ENCODE measurements at regions not wholly inside any gene's neighbourhood (a gene's known extent, or its start where the extent isn't known, plus 50 kb on each side); places are given as distances from the start of the nearest gene placed in this dataset.

- Mint-ChIP-seq H3K36me3 (no peaks in the 10 kb centered on the region), H3K9me3 (no peaks in the 10 kb centered on the region), H3K27ac (no peak overlapping the region), H3K4me3 (no peak overlapping the region), H3K4me1 (no peaks in the 10 kb centered on the region)
- no peak for ATAC-seq
- no peak for DNase-seq (ENCODE audit: low spot score in 2 of 2)
Measured at GRCh38 chr15:31802761-31803160, 227.6 kb upstream of the CHRNA7 start.

GRCh38 chr15:31803388-31803884, 226.9 kb upstream of the CHRNA7 start:
- ATAC-seq (peak; percentile 62), DNase-seq (ENCODE audit: low spot score in 2 of 2) (no peak)
- Mint-ChIP-seq H3K36me3 (no peaks in the 10 kb centered on the region), H3K4me1 (no peaks in the 10 kb centered on the region), H3K4me3 (no peak overlapping the region), H3K9me3 (no peaks in the 10 kb centered on the region), H3K27ac (no peak overlapping the region)

- no peak overlapping the region for H3K27ac Mint-ChIP-seq
- H3K9me3 Mint-ChIP-seq, result no peaks in the 10 kb centered on the region
- no peak for DNase-seq (ENCODE audit: low spot score in 2 of 2)
- ATAC-seq, result no peak
- no peaks in the 10 kb centered on the region for H3K4me1 Mint-ChIP-seq
- no peak overlapping the region for H3K4me3 Mint-ChIP-seq
- no peaks in the 10 kb centered on the region for H3K36me3 Mint-ChIP-seq
Measured at GRCh38 chr15:31805090-31805662, 225.1 kb upstream of the CHRNA7 start.

DNA sequence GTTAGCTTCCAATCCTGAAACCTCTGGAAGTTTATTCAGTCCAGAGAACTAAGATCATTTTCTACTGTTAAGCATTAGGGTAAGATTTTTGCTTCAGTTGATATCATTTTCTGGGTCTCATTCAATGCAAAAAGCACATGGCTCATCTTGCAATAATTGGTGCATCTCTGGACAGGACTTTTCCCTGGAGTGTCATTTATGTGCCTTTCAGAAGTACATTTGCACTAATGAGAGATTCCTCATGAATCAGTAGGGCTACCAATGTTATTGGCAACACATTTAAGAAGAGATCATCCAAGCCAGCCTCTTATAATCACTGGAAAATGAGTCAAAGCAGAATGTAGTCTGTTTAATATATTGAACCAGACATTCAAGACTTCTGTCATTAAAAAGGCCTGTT, 224.2 kb upstream of the CHRNA7 start:
- Mint-ChIP-seq H3K36me3 (no peaks in the 10 kb centered on the region), H3K4me1 (no peaks in the 10 kb centered on the region), H3K9me3 (no peaks in the 10 kb centered on the region), H3K4me3 (no peak overlapping the region), H3K27ac (no peak overlapping the region)
- no peak for DNase-seq (ENCODE audit: low spot score in 2 of 2)
- no peak for ATAC-seq

GRCh38 chr15:31811641-31812040, 218.7 kb upstream of the CHRNA7 start:
- Mint-ChIP-seq H3K4me1 (no peaks in the 10 kb centered on the region), H3K4me3 (no peak overlapping the region), H3K36me3 (no peaks in the 10 kb centered on the region), H3K27ac (no peak overlapping the region), H3K9me3 (no peaks in the 10 kb centered on the region)
- DNase-seq (ENCODE audit: low spot score in 2 of 2) (no peak), ATAC-seq (no peak)

DNA sequence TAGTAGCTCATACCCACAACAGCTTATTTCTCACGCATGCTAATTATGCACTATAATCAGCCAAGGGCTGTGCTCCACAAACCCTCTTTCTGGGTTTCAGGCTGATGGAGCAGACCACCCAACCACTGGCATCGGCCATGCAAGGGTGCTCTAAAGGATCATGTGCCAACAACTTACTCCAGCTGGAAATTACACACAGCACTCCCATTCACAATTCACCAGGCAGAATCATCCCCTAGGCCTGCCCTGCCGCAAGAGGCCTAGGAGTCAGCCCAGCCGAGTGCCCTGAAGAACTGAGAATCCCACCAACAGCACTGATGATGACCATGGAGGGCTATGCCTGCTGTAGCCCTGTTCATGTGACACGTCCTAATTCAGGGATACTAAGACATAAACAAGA, 216.2 kb upstream of the CHRNA7 start:
- Mint-ChIP-seq H3K4me1 (no peaks in the 10 kb centered on the region), H3K27ac (no peak overlapping the region), H3K36me3 (no peaks in the 10 kb centered on the region), H3K9me3 (no peaks in the 10 kb centered on the region), H3K4me3 (no peak overlapping the region)
- DNase-seq (ENCODE audit: low spot score in 2 of 2) (no peak), ATAC-seq (no peak)

GRCh38 chr15:31815411-31816155, 214.7 kb upstream of the CHRNA7 start:
- no peak overlapping the region for H3K4me3 Mint-ChIP-seq
- H3K36me3 Mint-ChIP-seq, result no peaks in the 10 kb centered on the region
- H3K4me1 Mint-ChIP-seq, result no peaks in the 10 kb centered on the region
- no peak for ATAC-seq
- H3K27ac Mint-ChIP-seq, result no peak overlapping the region
- no peak for DNase-seq (ENCODE audit: low spot score in 2 of 2)
- H3K9me3 Mint-ChIP-seq, result no peaks in the 10 kb centered on the region

- ATAC-seq (no peak), DNase-seq (ENCODE audit: low spot score in 2 of 2) (no peak)
- no peaks in the 10 kb centered on the region for H3K4me1 Mint-ChIP-seq
- no peaks in the 10 kb centered on the region for H3K9me3 Mint-ChIP-seq
- H3K36me3 Mint-ChIP-seq, result no peaks in the 10 kb centered on the region
- H3K27ac Mint-ChIP-seq, result no peak overlapping the region
- H3K4me3 Mint-ChIP-seq, result no peak overlapping the region
Measured at GRCh38 chr15:31822463-31822862, 207.9 kb upstream of the CHRNA7 start.

GRCh38 chr15:31824024-31824423, 206.3 kb upstream of the CHRNA7 start:
- H3K36me3 Mint-ChIP-seq, result no peaks in the 10 kb centered on the region
- no peak overlapping the region for H3K4me3 Mint-ChIP-seq
- ATAC-seq, result no peak
- H3K4me1 Mint-ChIP-seq, result no peaks in the 10 kb centered on the region
- DNase-seq (ENCODE audit: low spot score in 2 of 2), result no peak
- H3K9me3 Mint-ChIP-seq, result no peaks in the 10 kb centered on the region
- H3K27ac Mint-ChIP-seq, result no peak overlapping the region

GRCh38 chr15:31828594-31828993, 201.7 kb upstream of the CHRNA7 start:
- DNase-seq (ENCODE audit: low spot score in 2 of 2) (no peak), ATAC-seq (no peak)
- no peaks in the 10 kb centered on the region for H3K9me3 Mint-ChIP-seq
- H3K27ac Mint-ChIP-seq, result no peak overlapping the region
- no peaks in the 10 kb centered on the region for H3K36me3 Mint-ChIP-seq
- H3K4me1 Mint-ChIP-seq, result no peaks in the 10 kb centered on the region
- H3K4me3 Mint-ChIP-seq, result no peak overlapping the region

- no peak overlapping the region for H3K27ac Mint-ChIP-seq
- no peaks in the 10 kb centered on the region for H3K9me3 Mint-ChIP-seq
Measured at GRCh38 chr15:31830591-31830990, 199.7 kb upstream of the CHRNA7 start.

DNA sequence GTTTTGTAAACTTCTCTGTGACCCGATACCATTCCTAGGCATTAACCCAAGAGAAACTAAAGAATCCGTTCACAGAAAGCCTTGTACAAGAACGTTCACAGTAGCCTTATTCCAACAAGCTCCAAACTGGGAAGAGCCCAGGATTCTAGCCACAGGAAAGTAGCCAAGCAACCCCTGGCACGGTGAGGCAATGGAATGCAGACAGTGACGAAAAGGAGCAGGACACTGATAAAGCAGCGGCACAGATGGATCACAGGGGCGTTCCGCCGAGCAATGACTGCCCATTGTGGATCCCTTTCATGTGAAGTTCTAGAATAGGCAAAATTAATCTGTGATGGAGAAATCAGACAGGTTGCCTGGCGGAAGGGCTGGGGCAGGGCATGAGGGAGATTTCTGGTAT, 198.7 kb upstream of the CHRNA7 start:
- Mint-ChIP-seq H3K9me3 (no peaks in the 10 kb centered on the region), H3K4me3 (no peak overlapping the region), H3K4me1 (no peaks in the 10 kb centered on the region), H3K36me3 (no peaks in the 10 kb centered on the region), H3K27ac (no peak overlapping the region)
- ATAC-seq, result no peak
- DNase-seq (ENCODE audit: low spot score in 2 of 2), result no peak

More at GRCh38 chr15:31830591-31830990, 199.7 kb upstream of the CHRNA7 start:
- H3K4me3 Mint-ChIP-seq, result no peak overlapping the region
- no peaks in the 10 kb centered on the region for H3K36me3 Mint-ChIP-seq
- no peak for ATAC-seq
- H3K4me1 Mint-ChIP-seq, result no peaks in the 10 kb centered on the region
- DNase-seq (ENCODE audit: low spot score in 2 of 2), result no peak

GRCh38 chr15:31834654-31835053, 195.7 kb upstream of the CHRNA7 start:
- H3K4me1 Mint-ChIP-seq, result no peaks in the 10 kb centered on the region
- no peaks in the 10 kb centered on the region for H3K9me3 Mint-ChIP-seq
- DNase-seq (ENCODE audit: low spot score in 2 of 2), result no peak
- no peak overlapping the region for H3K27ac Mint-ChIP-seq
- no peak overlapping the region for H3K4me3 Mint-ChIP-seq
- ATAC-seq, result no peak
- H3K36me3 Mint-ChIP-seq, result no peaks in the 10 kb centered on the region

- H3K36me3 Mint-ChIP-seq, result no peaks in the 10 kb centered on the region
- no peak overlapping the region for H3K4me3 Mint-ChIP-seq
- DNase-seq (ENCODE audit: low spot score in 2 of 2), result no peak
- H3K9me3 Mint-ChIP-seq, result no peaks in the 10 kb centered on the region
- no peak overlapping the region for H3K27ac Mint-ChIP-seq
- no peak for ATAC-seq
- no peaks in the 10 kb centered on the region for H3K4me1 Mint-ChIP-seq
Measured at GRCh38 chr15:31839388-31839787, 190.9 kb upstream of the CHRNA7 start.

DNA sequence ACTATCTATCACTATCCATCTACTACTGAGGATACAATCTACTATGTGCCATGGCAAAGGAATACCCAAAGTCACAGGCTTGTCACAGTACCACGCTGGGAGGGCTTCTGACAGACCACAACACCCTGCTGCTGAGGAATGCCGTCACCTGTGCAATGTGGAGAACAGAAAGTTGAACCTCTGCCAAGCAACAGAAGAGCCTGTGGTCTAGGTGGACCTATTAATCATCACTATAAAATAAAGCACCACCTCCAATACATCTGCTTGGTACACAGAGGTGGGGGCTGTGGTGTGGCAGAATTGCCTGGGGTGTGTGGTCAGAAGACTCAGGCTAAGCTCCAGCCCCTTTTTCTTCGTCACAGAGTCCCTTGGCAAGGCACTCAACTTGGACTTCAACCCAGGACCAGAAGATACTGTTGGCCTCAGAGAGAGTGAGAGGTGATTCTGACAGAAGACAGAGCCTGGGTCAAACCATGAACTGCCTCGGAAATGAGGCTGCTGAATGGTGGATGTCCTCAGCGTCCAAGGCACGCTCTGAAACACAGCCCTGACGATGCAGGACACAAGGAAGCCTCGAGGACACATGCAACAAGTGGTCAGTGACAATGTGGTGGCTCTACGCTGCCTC, 189.4 kb upstream of the CHRNA7 start:
- Mint-ChIP-seq H3K36me3 (no peaks in the 10 kb centered on the region), H3K9me3 (no peaks in the 10 kb centered on the region), H3K4me1 (no peaks in the 10 kb centered on the region), H3K4me3 (no peak overlapping the region), H3K27ac (no peak overlapping the region)
- DNase-seq (ENCODE audit: low spot score in 2 of 2) (no peak), ATAC-seq (no peak)

Measured in stimulated activated effector memory CD8-positive, alpha-beta T cell treated with anti-CD3 and anti-CD28 coated beads, Interleukin-12 subunit alpha, Interleukin-12 subunit beta, amount 100 ng/mL, for 72 hours (primary cell).